VCaP (cell line): ENCODE measurements at regions not wholly inside any gene's neighbourhood (a gene's known extent, or its start where the extent isn't known, plus 50 kb on each side); places are given as distances from the start of the nearest gene placed in this dataset.

Source experiments
- H3K27ac ChIP-seq: fragments of 450-650 bp; 2 replicates; pipeline ENCODE4 v1.5.1; 2017
- CTCF ChIP-seq: fragments of 450-650 bp; conservative IDR thresholded peaks from 2 replicates; pipeline ENCODE4 v1.5.1; 2017; ENCODE audit warnings: mild to moderate bottlenecking, moderate library complexity

GRCh38 chr1:194273660-194274059, 1087.2 kb upstream of the B3GALT2 start:
- no peak overlapping the region for H3K27ac ChIP-seq
- TF ChIP-seq CTCF, result no peak

- no peak for TF ChIP-seq CTCF
- no peak overlapping the region for H3K27ac ChIP-seq
These were observed 1082.4 kb upstream of the B3GALT2 start for GRCh38 chr1:194268839-194269238.

- TF ChIP-seq CTCF, result no peak
- H3K27ac ChIP-seq, result no peak overlapping the region
These were observed 1080.6 kb upstream of the B3GALT2 start for GRCh38 chr1:194267021-194267420.

GRCh38 chr1:194256010-194256409, 1069.6 kb upstream of the B3GALT2 start:
- no peak for TF ChIP-seq CTCF
- H3K27ac ChIP-seq, result no peak overlapping the region

GRCh38 chr1:194252199-194252598, 1065.8 kb upstream of the B3GALT2 start:
- no peak for TF ChIP-seq CTCF

GRCh38 chr1:194241215-194241614, 1054.8 kb upstream of the B3GALT2 start:
- TF ChIP-seq CTCF, result no peak
- H3K27ac ChIP-seq, result no peak overlapping the region

More at GRCh38 chr1:194252199-194252598, 1065.8 kb upstream of the B3GALT2 start:
- no peak overlapping the region for H3K27ac ChIP-seq

- no peak for TF ChIP-seq CTCF
- H3K27ac ChIP-seq, result no peak overlapping the region
These were observed 1046.7 kb upstream of the B3GALT2 start for GRCh38 chr1:194233069-194233468.
